ENCODE measurements at regions not wholly inside any gene's neighbourhood (a gene's known extent, or its start where the extent isn't known, plus 50 kb on each side); places are given as distances from the start of the nearest gene placed in this dataset.

DNA sequence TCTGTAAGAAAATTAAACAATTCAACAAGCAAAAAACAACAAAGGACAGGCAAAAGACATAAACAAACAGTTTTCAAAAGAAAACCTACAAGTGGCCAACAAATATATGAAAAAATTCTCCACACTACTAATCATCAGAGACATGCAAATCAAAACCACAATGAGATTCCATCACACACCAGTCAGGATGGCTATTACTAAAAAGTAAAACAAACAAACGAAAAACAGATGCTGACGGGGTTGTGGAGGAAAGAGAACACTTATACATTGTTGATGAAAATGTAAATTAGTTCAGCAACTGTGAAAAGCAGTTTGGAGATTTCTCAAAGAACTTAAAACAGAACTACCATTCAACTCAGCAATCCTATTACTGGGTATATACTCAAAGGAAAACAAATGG, 537.6 kb downstream of the HDGFL1 start:
- Histone ChIP-seq H3K4me1 (ENCODE audit: control insufficient read depth, insufficient read depth, low read length) (no peaks in the 10 kb centered on the region), H3K27me3 (ENCODE audit: control insufficient read depth, insufficient read depth, low read length) (no peaks in the 10 kb centered on the region), H3K36me3 (ENCODE audit: control insufficient read depth, insufficient read depth, low read length) (no peaks in the 10 kb centered on the region), H3K27ac (ENCODE audit: low read depth, low read length) (no peak overlapping the region), H3K4me3 (ENCODE audit: low read depth, low read length) (no peak overlapping the region), H3K9me3 (ENCODE audit: control insufficient read depth, insufficient read depth, low read depth, low read length) (peaks cover 31% of the 10 kb centered on the region), H3K9ac (ENCODE audit: low read length) (no peak overlapping the region)

DNA sequence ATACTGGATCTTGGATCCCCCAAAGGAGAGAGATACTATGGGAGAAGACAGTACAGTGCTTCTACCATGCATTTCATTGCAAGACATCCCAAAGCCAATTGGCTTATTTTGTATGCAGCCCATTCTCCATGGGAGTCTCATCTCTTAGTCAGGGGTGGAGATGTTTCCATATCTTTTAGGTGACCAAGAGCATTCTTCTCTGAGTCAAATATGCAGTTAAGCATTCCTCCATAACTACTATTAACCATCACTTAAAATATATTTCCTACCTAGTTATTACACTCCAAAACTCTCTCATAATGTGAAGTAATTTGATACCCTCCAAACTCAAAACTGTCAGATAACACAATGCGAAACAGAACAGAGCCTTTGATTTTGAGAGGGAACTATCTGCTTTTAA, 542.6 kb downstream of the HDGFL1 start:
- Histone ChIP-seq H3K9me3 (ENCODE audit: control insufficient read depth, insufficient read depth, low read depth, low read length) (peaks cover 50% of the 10 kb centered on the region), H3K4me1 (ENCODE audit: control insufficient read depth, insufficient read depth, low read length) (no peaks in the 10 kb centered on the region), H3K9ac (ENCODE audit: low read length) (no peak overlapping the region), H3K36me3 (ENCODE audit: control insufficient read depth, insufficient read depth, low read length) (no peaks in the 10 kb centered on the region), H3K27ac (ENCODE audit: low read depth, low read length) (no peak overlapping the region), H3K27me3 (ENCODE audit: control insufficient read depth, insufficient read depth, low read length) (no peaks in the 10 kb centered on the region), H3K4me3 (ENCODE audit: low read depth, low read length) (no peak overlapping the region)

GRCh38 chr6:23114812-23115504, 545.6 kb downstream of the HDGFL1 start:
- H3K9ac ChIP-seq (ENCODE audit: low read length): no peak overlapping the region
- H3K4me3 ChIP-seq (ENCODE audit: low read depth, low read length): no peak overlapping the region
- H3K27ac ChIP-seq (ENCODE audit: low read depth, low read length): no peak overlapping the region
- H3K9me3 ChIP-seq (ENCODE audit: control insufficient read depth, insufficient read depth, low read depth, low read length): peaks cover 27% of the 10 kb centered on the region
- H3K27me3 ChIP-seq (ENCODE audit: control insufficient read depth, insufficient read depth, low read length): no peaks in the 10 kb centered on the region
- no peaks in the 10 kb centered on the region for H3K4me1 ChIP-seq (ENCODE audit: control insufficient read depth, insufficient read depth, low read length)
- H3K36me3 ChIP-seq (ENCODE audit: control insufficient read depth, insufficient read depth, low read length): no peaks in the 10 kb centered on the region

DNA sequence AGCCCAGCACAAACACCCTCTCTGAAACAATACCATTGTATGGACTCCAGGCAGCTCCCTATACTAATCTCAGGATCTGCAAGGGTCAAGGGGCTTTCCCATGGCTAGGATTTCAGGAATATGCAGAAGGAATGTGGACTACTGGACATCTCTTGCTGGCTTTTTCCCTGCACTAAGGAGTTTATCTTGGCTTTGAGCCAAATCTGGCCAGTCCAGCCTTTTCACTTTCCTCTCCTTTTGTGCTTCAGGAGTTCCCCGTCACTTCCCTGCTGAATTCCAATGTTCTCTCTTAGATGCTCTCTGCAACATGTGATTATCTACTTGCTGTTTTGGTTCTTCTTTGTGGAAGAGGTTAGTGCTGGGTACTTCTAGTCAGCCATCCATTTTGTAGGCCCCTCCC, 568.2 kb downstream of the HDGFL1 start:
- Histone ChIP-seq H3K4me3 (ENCODE audit: low read depth, low read length) (no peak overlapping the region), H3K9me3 (ENCODE audit: control insufficient read depth, insufficient read depth, low read depth, low read length) (0 out of 2 replicates have a peak, but pooled peaks cover 4% of the 10 kb centered on the region), H3K27me3 (ENCODE audit: control insufficient read depth, insufficient read depth, low read length) (no peaks in the 10 kb centered on the region), H3K36me3 (ENCODE audit: control insufficient read depth, insufficient read depth, low read length) (no peaks in the 10 kb centered on the region), H3K9ac (ENCODE audit: low read length) (no peak overlapping the region), H3K4me1 (ENCODE audit: control insufficient read depth, insufficient read depth, low read length) (no peaks in the 10 kb centered on the region), H3K27ac (ENCODE audit: low read depth, low read length) (no peak overlapping the region)

DNA sequence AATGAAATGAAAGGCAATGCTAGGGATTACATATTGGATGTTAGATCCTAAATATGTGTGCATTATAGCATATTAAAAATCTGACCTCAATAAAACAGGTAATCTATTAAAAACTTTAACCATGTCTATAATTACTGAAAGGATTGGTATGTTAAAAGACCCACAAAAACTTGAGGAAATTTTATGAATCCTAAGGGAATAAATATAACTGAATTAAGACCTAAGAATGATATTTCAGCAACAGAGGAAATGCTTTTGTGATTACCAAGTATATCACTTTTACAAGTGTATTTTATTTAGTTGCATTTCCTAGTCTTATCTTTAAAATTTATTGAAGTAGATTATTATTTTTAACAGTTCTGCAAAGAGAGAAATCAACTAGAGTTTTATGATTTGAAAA, 571.5 kb downstream of the HDGFL1 start:
- Histone ChIP-seq H3K36me3 (ENCODE audit: control insufficient read depth, insufficient read depth, low read length) (no peaks in the 10 kb centered on the region), H3K9me3 (ENCODE audit: control insufficient read depth, insufficient read depth, low read depth, low read length) (0 out of 2 replicates have a peak, but pooled peaks cover 4% of the 10 kb centered on the region), H3K9ac (ENCODE audit: low read length) (no peak overlapping the region), H3K4me3 (ENCODE audit: low read depth, low read length) (no peak overlapping the region), H3K27me3 (ENCODE audit: control insufficient read depth, insufficient read depth, low read length) (no peaks in the 10 kb centered on the region), H3K27ac (ENCODE audit: low read depth, low read length) (no peak overlapping the region), H3K4me1 (ENCODE audit: control insufficient read depth, insufficient read depth, low read length) (no peaks in the 10 kb centered on the region)

DNA sequence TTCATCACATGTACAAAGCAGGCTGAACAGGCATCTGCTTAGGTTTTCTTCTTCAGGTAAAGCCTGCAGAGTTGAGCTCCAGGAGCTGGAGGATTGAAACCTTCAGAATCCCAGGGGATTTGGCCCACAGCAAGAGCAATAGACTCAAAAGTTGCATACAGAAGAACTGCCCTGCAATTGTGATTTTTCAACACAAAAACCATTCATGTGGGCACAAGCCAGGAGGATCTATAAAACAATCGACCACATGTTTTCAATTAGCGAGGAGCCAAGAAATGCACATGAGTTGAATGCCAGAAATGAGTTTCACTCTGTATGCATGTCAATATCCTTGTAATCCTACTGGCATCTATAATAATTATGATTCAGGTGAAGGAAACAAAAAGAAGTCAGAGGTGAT, 576.4 kb downstream of the HDGFL1 start:
- no peak overlapping the region for H3K9ac ChIP-seq (ENCODE audit: low read length)
- H3K9me3 ChIP-seq (ENCODE audit: control insufficient read depth, insufficient read depth, low read depth, low read length): no peaks in the 10 kb centered on the region
- no peaks in the 10 kb centered on the region for H3K36me3 ChIP-seq (ENCODE audit: control insufficient read depth, insufficient read depth, low read length)
- no peaks in the 10 kb centered on the region for H3K27me3 ChIP-seq (ENCODE audit: control insufficient read depth, insufficient read depth, low read length)
- H3K4me1 ChIP-seq (ENCODE audit: control insufficient read depth, insufficient read depth, low read length): no peaks in the 10 kb centered on the region
- no peak overlapping the region for H3K27ac ChIP-seq (ENCODE audit: low read depth, low read length)
- H3K4me3 ChIP-seq (ENCODE audit: low read depth, low read length): no peak overlapping the region

GRCh38 chr6:23154159-23154558, 584.8 kb downstream of the HDGFL1 start:
- H3K27ac ChIP-seq (ENCODE audit: low read depth, low read length): no peak overlapping the region
- H3K27me3 ChIP-seq (ENCODE audit: control insufficient read depth, insufficient read depth, low read length): no peaks in the 10 kb centered on the region
- peaks cover 17% of the 10 kb centered on the region for H3K9me3 ChIP-seq (ENCODE audit: control insufficient read depth, insufficient read depth, low read depth, low read length)
- H3K9ac ChIP-seq (ENCODE audit: low read length): no peak overlapping the region
- no peaks in the 10 kb centered on the region for H3K4me1 ChIP-seq (ENCODE audit: control insufficient read depth, insufficient read depth, low read length)
- no peak overlapping the region for H3K4me3 ChIP-seq (ENCODE audit: low read depth, low read length)
- H3K36me3 ChIP-seq (ENCODE audit: control insufficient read depth, insufficient read depth, low read length): no peaks in the 10 kb centered on the region

- Histone ChIP-seq H3K27ac (ENCODE audit: low read depth, low read length) (no peak overlapping the region), H3K36me3 (ENCODE audit: control insufficient read depth, insufficient read depth, low read length) (no peaks in the 10 kb centered on the region), H3K27me3 (ENCODE audit: control insufficient read depth, insufficient read depth, low read length) (no peaks in the 10 kb centered on the region), H3K4me1 (ENCODE audit: control insufficient read depth, insufficient read depth, low read length) (peaks cover 16% of the 10 kb centered on the region; the same call in 1 of the 2 replicates), H3K9ac (ENCODE audit: low read length) (no peak overlapping the region), H3K9me3 (ENCODE audit: control insufficient read depth, insufficient read depth, low read depth, low read length) (peaks cover 25% of the 10 kb centered on the region), H3K4me3 (ENCODE audit: low read depth, low read length) (no peak overlapping the region)
Observed at GRCh38 chr6:23170049-23170448, 600.7 kb downstream of the HDGFL1 start.

GRCh38 chr6:23173234-23173633, 603.9 kb downstream of the HDGFL1 start:
- Histone ChIP-seq H3K4me1 (ENCODE audit: control insufficient read depth, insufficient read depth, low read length) (peaks cover 8% of the 10 kb centered on the region; the same call in 1 of the 2 replicates), H3K27me3 (ENCODE audit: control insufficient read depth, insufficient read depth, low read length) (no peaks in the 10 kb centered on the region), H3K36me3 (ENCODE audit: control insufficient read depth, insufficient read depth, low read length) (no peaks in the 10 kb centered on the region), H3K9ac (ENCODE audit: low read length) (no peak overlapping the region), H3K4me3 (ENCODE audit: low read depth, low read length) (no peak overlapping the region), H3K27ac (ENCODE audit: low read depth, low read length) (no peak overlapping the region), H3K9me3 (ENCODE audit: control insufficient read depth, insufficient read depth, low read depth, low read length) (peaks cover 10% of the 10 kb centered on the region)

DNA sequence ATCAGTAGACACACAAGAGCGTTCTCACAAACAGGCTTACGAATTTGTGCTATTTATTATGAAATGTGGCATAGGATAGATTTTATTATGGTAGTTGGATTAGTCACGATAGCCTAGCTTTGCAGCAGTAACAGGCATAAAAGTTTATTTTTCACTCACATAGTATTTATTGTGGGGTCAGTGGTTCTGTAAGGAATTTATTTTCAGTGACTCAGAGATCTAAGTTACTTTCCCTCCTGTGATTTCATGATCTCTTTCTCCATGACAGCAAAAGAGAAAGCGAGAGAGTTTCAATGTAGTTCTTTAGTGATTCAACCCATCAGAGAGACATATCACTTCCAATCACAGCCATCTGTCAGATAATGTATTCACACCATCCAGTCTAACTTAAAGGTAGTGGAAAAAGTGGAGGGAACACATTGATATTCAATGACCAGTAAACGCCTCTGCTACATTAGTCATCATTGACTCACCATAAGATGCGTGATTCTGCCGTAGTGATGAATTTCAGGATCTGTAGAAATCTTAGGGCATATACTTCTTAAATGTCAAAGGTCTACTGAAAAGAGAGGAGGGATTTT, 605.5 kb downstream of the HDGFL1 start:
- H3K9ac ChIP-seq (ENCODE audit: low read length): no peak overlapping the region
- H3K27me3 ChIP-seq (ENCODE audit: control insufficient read depth, insufficient read depth, low read length): no peaks in the 10 kb centered on the region
- H3K27ac ChIP-seq (ENCODE audit: low read depth, low read length): no peak overlapping the region
- H3K4me1 ChIP-seq (ENCODE audit: control insufficient read depth, insufficient read depth, low read length): peaks cover 5% of the 10 kb centered on the region; the same call in 1 of the 2 replicates
- peaks cover 10% of the 10 kb centered on the region for H3K9me3 ChIP-seq (ENCODE audit: control insufficient read depth, insufficient read depth, low read depth, low read length)
- no peak overlapping the region for H3K4me3 ChIP-seq (ENCODE audit: low read depth, low read length)
- H3K36me3 ChIP-seq (ENCODE audit: control insufficient read depth, insufficient read depth, low read length): no peaks in the 10 kb centered on the region

GRCh38 chr6:23175391-23175790, 606.0 kb downstream of the HDGFL1 start:
- no peaks in the 10 kb centered on the region; the same call in 1 of the 2 replicates for H3K4me1 ChIP-seq (ENCODE audit: control insufficient read depth, insufficient read depth, low read length)
- peaks cover 10% of the 10 kb centered on the region for H3K9me3 ChIP-seq (ENCODE audit: control insufficient read depth, insufficient read depth, low read depth, low read length)
- H3K27me3 ChIP-seq (ENCODE audit: control insufficient read depth, insufficient read depth, low read length): no peaks in the 10 kb centered on the region
- H3K36me3 ChIP-seq (ENCODE audit: control insufficient read depth, insufficient read depth, low read length): no peaks in the 10 kb centered on the region
- no peak overlapping the region for H3K9ac ChIP-seq (ENCODE audit: low read length)
- H3K4me3 ChIP-seq (ENCODE audit: low read depth, low read length): no peak overlapping the region
- no peak overlapping the region for H3K27ac ChIP-seq (ENCODE audit: low read depth, low read length)

Measured in HUES6 (cell line).